Retinal pigment epithelial cell (primary cell): ENCODE measurements at regions not wholly inside any gene's neighbourhood (a gene's known extent, or its start where the extent isn't known, plus 50 kb on each side); places are given as distances from the start of the nearest gene placed in this dataset.
"Not testable (repeated sequence)": the region's sequence is repeated elsewhere in the genome, so short reads cannot be mapped to it uniquely, and the experiment has no call there.

Experiments used
- DNase-seq: peaks from one replicate; pipeline ENCODE4 v3.0.0-alpha.2; 2010; ENCODE audit warnings: low read depth
- H3K4me3 ChIP-seq: 2 replicates; pipeline ENCODE4 v1.5.1; 2011; ENCODE audit warnings: mild to moderate bottlenecking, low read length, control low read depth, moderate library complexity
- CTCF ChIP-seq: conservative IDR thresholded peaks from 2 replicates; pipeline ENCODE4 v1.5.1; 2011; ENCODE audit warnings: low read depth, low read length, control low read depth, inconsistent platforms

DNA sequence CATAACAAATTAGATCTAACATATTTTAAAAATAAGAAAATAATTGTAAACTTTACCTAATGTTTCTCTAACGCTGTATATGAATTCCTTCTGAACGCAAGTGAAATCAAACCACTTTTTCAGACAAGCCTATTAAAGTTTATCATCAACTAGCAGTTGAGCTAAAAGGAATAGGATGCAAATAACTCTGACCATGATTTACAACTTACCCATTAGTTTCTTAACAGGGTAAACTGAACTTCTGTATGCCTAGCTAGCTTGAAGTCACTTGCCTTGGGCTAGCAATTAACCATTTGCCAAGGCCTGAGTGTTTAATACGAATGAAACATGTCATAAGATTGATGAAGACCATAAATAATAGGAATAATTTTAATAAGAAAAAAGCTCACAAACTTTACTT, 762.7 kb upstream of the ARRDC3 start:
- TF ChIP-seq CTCF: no peak
- no peak for DNase-seq
- no peak overlapping the region for H3K4me3 ChIP-seq

DNA sequence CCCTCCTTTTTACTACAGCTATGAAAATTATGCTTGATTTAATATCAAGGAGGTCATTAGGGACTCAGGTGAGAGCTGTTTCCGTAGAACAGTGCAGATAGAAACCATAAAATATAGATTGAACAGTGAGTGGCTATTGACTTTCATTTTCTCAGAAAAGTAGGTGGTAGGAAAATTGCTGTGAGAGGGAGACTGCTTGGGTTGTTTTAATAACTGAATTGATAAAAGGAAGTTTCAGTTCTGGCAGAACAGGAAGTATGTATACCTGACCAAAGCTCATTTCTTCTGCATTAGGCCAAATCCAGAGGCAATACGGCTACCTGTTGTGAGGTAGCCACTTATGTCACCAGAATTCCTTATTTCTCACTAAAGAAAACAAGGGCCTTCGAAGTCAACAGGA, 761.7 kb upstream of the ARRDC3 start:
- no peak overlapping the region for H3K4me3 ChIP-seq
- TF ChIP-seq CTCF: no peak
- no peak for DNase-seq

- not testable (repeated sequence) for H3K4me3 ChIP-seq, DNase-seq
Measured at GRCh38 chr5:92132294-92132908, 749.3 kb upstream of the ARRDC3 start.

GRCh38 chr5:92126182-92126581, 743.1 kb upstream of the ARRDC3 start:
- DNase-seq: no peak
- no peak for TF ChIP-seq CTCF
- H3K4me3 ChIP-seq: no peak overlapping the region

DNA sequence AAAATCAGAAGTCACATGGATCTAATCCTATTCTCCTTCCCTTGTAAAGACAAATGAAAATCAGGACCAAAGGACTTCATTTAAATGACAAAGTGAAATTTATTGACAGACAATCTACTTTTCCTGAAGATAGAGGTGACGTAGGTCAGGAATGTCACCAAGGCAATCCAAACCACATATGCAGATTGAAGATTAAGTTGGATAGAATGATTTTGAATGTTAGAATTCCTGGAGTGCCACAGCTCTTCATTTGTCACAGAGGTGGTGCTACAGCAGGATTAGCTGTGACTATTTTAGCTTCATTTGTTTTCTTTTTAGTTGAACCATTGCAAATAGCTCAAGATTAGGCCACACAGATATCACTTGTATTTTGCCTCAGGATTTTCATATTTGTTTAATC, 736.0 kb upstream of the ARRDC3 start:
- no peak for TF ChIP-seq CTCF
- no peak overlapping the region for H3K4me3 ChIP-seq

GRCh38 chr5:92106808-92107207, 723.7 kb upstream of the ARRDC3 start:
- no peak overlapping the region for H3K4me3 ChIP-seq
- no peak for TF ChIP-seq CTCF
- DNase-seq: no peak

More for the DNA sequence above, 736.0 kb upstream of the ARRDC3 start:
- DNase-seq: no peak

GRCh38 chr5:92104126-92104525, 721.0 kb upstream of the ARRDC3 start:
- no peak overlapping the region for H3K4me3 ChIP-seq
- no peak for TF ChIP-seq CTCF
- DNase-seq: no peak

DNA sequence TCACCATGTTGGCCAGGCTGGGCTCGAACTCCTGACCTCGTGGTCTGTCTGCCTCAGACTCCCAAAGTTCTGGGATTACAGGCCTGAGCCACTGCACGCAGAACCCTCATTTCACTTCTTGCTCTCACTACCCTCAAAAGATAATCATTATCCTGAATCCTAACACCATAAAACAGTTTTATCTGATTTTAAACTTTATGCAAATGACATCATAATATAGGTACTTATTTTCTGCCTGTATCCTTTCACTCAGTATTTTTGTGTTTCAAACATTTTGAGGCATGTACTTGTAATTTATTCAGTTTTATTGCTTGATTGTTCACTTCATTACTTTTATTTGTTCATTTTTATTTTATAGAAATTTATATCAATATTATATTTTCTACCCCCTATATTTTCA, 719.2 kb upstream of the ARRDC3 start:
- H3K4me3 ChIP-seq: no peak overlapping the region
- DNase-seq: no peak
- TF ChIP-seq CTCF: no peak
